ENCODE measurements at regions not wholly inside any gene's neighbourhood (a gene's known extent, or its start where the extent isn't known, plus 50 kb on each side); places are given as distances from the start of the nearest gene placed in this dataset.
"Not testable (repeated sequence)": the region's sequence is repeated elsewhere in the genome, so short reads cannot be mapped to it uniquely, and the experiment has no call there.

DNA sequence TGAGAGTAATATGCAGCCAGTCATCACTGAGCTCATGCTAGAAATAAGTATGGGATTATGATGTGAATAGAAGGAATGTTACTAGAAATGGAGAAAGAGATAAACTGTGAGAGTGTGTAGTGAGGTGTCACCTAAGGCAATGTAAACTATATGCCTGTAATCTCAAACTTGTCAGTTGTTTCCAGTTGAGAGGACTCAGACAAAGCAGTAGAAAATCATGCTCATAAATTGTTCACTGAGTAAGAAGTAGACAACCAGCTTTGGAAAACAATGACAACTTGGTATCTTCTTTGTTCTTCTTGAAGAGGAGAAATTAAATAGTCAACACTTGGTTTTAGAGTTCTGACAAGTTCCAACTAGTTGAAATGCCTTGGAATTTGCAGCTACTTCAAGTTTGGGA, 148.5 kb upstream of the OR4E1 start:
- H3K4me3 ChIP-seq: no peak overlapping the region
- no peaks in the 10 kb centered on the region for H3K36me3 ChIP-seq

DNA sequence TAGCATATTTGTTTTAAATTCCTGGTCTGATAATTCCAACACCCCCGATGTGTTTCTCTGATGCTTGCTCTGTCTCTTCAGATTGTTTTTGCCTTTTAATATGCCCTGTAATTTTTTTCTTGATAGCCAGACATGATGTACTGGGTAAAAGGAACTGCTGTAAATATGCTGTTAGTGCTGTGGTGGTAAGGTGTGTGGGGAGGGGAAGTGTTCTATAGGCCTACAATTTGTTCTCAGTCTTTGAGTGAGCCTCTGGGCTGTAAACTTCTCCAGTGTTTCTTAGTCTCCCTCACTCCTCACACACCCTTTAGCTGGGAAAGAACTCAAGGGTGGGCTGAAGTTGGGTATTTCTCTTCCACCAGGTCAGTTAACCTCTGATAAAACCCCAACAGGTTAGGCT, 147.0 kb upstream of the OR4E1 start:
- no peak overlapping the region for H3K4me3 ChIP-seq
- no peak overlapping the region for H3K27ac ChIP-seq
- 87% methylated on average over 1 of the region's 1 CpG for WGBS

More for the DNA sequence above, 148.5 kb upstream of the OR4E1 start:
- no peaks in the 10 kb centered on the region for H3K27me3 ChIP-seq
- H3K27ac ChIP-seq: no peak overlapping the region
- no peak for DNase-seq (ENCODE audit: low spot score in 2 of 2)
- no peaks in the 10 kb centered on the region for H3K4me1 ChIP-seq
- TF ChIP-seq EP300 (IDR thresholded peaks at IDR 0.05) (no peak), POLR2AphosphoS5 (IDR thresholded peaks at IDR 0.05) (no peak), POLR2A (IDR thresholded peaks at IDR 0.05) (no peak)
- TF ChIP-seq, protein P1, sequence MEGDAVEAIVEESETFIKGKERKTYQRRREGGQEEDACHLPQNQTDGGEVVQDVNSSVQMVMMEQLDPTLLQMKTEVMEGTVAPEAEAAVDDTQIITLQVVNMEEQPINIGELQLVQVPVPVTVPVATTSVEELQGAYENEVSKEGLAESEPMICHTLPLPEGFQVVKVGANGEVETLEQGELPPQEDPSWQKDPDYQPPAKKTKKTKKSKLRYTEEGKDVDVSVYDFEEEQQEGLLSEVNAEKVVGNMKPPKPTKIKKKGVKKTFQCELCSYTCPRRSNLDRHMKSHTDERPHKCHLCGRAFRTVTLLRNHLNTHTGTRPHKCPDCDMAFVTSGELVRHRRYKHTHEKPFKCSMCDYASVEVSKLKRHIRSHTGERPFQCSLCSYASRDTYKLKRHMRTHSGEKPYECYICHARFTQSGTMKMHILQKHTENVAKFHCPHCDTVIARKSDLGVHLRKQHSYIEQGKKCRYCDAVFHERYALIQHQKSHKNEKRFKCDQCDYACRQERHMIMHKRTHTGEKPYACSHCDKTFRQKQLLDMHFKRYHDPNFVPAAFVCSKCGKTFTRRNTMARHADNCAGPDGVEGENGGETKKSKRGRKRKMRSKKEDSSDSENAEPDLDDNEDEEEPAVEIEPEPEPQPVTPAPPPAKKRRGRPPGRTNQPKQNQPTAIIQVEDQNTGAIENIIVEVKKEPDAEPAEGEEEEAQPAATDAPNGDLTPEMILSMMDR (IDR thresholded peaks at IDR 0.05): no peak
- peaks cover 3% of the 10 kb centered on the region for H3K9me3 ChIP-seq

DNA sequence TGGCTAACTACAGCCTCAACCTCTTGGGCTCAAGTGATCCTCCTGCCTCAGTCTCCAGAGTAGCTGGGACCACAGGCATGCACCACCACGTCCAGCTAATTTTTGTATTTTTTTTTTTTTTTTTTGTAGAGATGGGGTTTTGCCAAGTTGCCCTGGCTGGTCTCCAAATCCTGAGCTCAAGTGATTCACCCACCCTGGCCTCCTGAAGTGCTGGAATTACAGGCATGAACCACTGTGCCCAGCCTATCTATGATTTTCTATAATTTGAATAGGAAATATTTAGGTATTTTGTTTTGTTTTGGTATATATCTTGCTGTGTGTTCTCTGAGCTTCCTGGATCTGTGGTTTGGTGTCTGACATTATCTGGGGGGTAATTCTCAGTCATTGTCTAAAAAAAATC, 146.3 kb upstream of the OR4E1 start:
- H3K27me3 ChIP-seq; H3K36me3 ChIP-seq; DNase-seq (ENCODE audit: low spot score in 2 of 2); H3K27ac ChIP-seq; H3K4me3 ChIP-seq; H3K4me1 ChIP-seq; H3K9me3 ChIP-seq: not testable (repeated sequence)
- WGBS: 46% methylated on average over 1 of the region's 1 CpG

More for the DNA sequence above, 147.0 kb upstream of the OR4E1 start:
- TF ChIP-seq EP300 (IDR thresholded peaks at IDR 0.05): no peak
- TF ChIP-seq, protein P1 (IDR thresholded peaks at IDR 0.05): no peak
- TF ChIP-seq POLR2AphosphoS5 (IDR thresholded peaks at IDR 0.05): no peak
- no peak for TF ChIP-seq POLR2A (IDR thresholded peaks at IDR 0.05)
- no peaks in the 10 kb centered on the region for H3K4me1 ChIP-seq
- H3K27me3 ChIP-seq: no peaks in the 10 kb centered on the region
- peaks cover 7% of the 10 kb centered on the region for H3K9me3 ChIP-seq
- H3K36me3 ChIP-seq: no peaks in the 10 kb centered on the region
- DNase-seq (ENCODE audit: low spot score in 2 of 2): no peak

DNA sequence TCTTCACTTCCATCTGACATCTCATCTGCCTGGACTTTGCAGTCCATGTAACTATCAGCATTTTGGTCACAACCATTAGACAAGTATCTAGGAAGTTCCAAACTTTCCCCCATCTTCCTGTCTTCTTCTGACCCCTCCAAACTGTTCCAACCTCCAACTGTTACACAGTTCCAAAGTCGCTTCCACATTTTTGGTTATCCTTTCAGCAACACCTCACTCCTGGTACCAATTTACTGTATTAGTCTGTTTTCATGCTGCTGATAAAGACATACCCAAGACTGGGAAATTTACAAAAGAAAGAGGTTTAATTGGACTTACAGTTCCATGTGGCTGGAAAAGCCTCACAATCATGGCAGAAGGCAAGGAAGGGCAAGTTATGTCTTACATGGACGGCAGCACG, 143.4 kb upstream of the OR4E1 start:
- not testable (repeated sequence) for H3K27ac ChIP-seq; H3K27me3 ChIP-seq; H3K9me3 ChIP-seq; H3K4me1 ChIP-seq; DNase-seq (ENCODE audit: low spot score in 2 of 2); H3K36me3 ChIP-seq; H3K4me3 ChIP-seq
- WGBS: 81% methylated on average over 3 of the region's 3 CpGs

DNA sequence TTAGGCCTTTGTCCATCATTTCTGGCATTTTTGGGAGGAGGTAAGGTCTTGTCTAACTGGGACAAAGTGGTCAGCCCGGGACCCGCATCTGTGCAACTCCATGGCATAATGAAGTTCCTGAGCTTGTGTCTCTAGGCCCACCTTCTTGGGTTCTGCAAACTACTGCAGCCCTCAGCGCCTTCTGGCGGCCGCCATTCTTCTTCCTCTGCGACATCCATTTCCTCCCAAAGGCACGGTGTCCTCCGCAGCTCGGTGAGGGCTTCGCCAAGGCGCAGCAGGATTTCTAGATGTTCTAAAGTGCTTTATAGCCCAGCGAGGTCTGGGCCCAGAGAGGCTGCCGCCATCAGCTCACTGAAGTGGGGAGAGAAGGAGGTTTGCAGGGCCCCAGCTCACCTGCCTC, 134.4 kb upstream of the OR4E1 start:
- no peak for DNase-seq (ENCODE audit: low spot score in 2 of 2)
- Histone ChIP-seq H3K36me3 (no peaks in the 10 kb centered on the region), H3K4me3 (no peak overlapping the region), H3K27ac (no peak overlapping the region), H3K9me3 (no peaks in the 10 kb centered on the region), H3K4me1 (no peaks in the 10 kb centered on the region), H3K27me3 (no peaks in the 10 kb centered on the region)
- TF ChIP-seq EP300 (IDR thresholded peaks at IDR 0.05) (no peak), POLR2AphosphoS5 (IDR thresholded peaks at IDR 0.05) (no peak), POLR2A (IDR thresholded peaks at IDR 0.05) (no peak)
- TF ChIP-seq, protein P1 (IDR thresholded peaks at IDR 0.05): no peak
- 93% methylated on average over 13 of the region's 13 CpGs for WGBS

DNA sequence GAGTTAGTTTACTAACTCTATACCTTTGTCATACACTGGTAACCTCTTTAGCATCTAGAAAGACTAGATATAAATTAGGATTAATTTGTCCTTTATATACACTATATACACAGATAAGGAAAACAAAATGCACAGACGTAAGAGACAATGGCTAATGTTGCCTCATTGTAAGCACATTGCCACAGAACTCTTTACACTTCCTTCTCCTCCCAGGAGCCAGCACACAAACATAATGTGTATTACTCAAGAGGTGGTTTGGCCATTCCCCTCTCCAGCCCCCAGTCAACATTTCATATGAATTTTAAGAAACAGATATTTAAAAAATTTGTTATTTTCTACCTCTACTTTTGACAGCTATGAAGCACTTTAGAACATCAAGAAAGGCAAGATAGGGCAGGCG, 131.4 kb upstream of the OR4E1 start:
- WGBS: 82% methylated on average over 2 of the region's 2 CpGs
- no peaks in the 10 kb centered on the region for H3K36me3 ChIP-seq
- no peak for DNase-seq (ENCODE audit: low spot score in 2 of 2)
- H3K4me1 ChIP-seq: no peaks in the 10 kb centered on the region
- H3K9me3 ChIP-seq: no peaks in the 10 kb centered on the region
- H3K27me3 ChIP-seq: no peaks in the 10 kb centered on the region
- no peak overlapping the region for H3K4me3 ChIP-seq
- TF ChIP-seq, protein P1 (IDR thresholded peaks at IDR 0.05): no peak
- TF ChIP-seq POLR2AphosphoS5 (IDR thresholded peaks at IDR 0.05) (no peak), POLR2A (IDR thresholded peaks at IDR 0.05) (no peak), EP300 (IDR thresholded peaks at IDR 0.05) (no peak)
- H3K27ac ChIP-seq: no peak overlapping the region
